OCI-LY3 (cell line): ENCODE measurements at regions not wholly inside any gene's neighbourhood (a gene's known extent, or its start where the extent isn't known, plus 50 kb on each side); places are given as distances from the start of the nearest gene placed in this dataset.

ENCODE experiments used
- H2AFZ ChIP-seq: fragments of 200-600, 300-600 bp; shearing (Covaris generic); 2 replicates; pipeline ENCODE4 v1.6.0; 2014; ENCODE audit warnings: antibody characterized with exemption, low read depth, low read length
- H3K27ac ChIP-seq: fragments of 200-600, 300-600 bp; sonication (generic); 2 replicates; pipeline ENCODE4 v1.5.1; 2014; ENCODE audit warnings: mild to moderate bottlenecking, low read length, moderate library complexity, mixed read lengths
- H3K27me3 ChIP-seq: fragments of 200-600, 300-600 bp; sonication (generic); 2 replicates; pipeline ENCODE4 v1.6.1; 2014; ENCODE audit warnings: low read depth, low read length, mixed read lengths
- H3K36me3 ChIP-seq: fragments of 200-600, 300-600 bp; sonication (generic); replicated peaks from 2 replicates; pipeline ENCODE3; 2014; ENCODE audit warnings: low read depth, low read length, mixed read lengths
- H3K4me1 ChIP-seq: fragments of 300-600, 200-600 bp; sonication (generic); 2 replicates; pipeline ENCODE4 v1.6.1; 2014; ENCODE audit warnings: low read length, mixed read lengths
- H3K4me2 ChIP-seq: fragments of 200-600, 300-600 bp; sonication (generic); 2 replicates; pipeline ENCODE4 v1.6.1; 2014; ENCODE audit warnings: low read length, mixed read lengths
- H3K4me3 ChIP-seq: fragments of 300-600, 200-600 bp; sonication (generic); 2 replicates; pipeline ENCODE4 v1.5.1; 2014; ENCODE audit warnings: antibody characterized with exemption, mild to moderate bottlenecking, low read length, moderate library complexity
- H3K79me2 ChIP-seq: fragments of 300-600, 200-600 bp; shearing (Covaris generic); 2 replicates; pipeline ENCODE4 v1.6.1; 2014; ENCODE audit warnings: mild to moderate bottlenecking, low read length, mixed read lengths
- H3K9ac ChIP-seq: fragments of 300-600, 200-600 bp; shearing (Covaris generic); 2 replicates; pipeline ENCODE4 v1.6.0; 2014; ENCODE audit warnings: mild to moderate bottlenecking, low read length, moderate library complexity
- H3K9me3 ChIP-seq: fragments of 200-600, 300-600 bp; shearing (Covaris generic); 2 replicates; pipeline ENCODE4 v1.6.1; 2014; ENCODE audit warnings: low read length, mixed read lengths; ENCODE audit not compliant: insufficient read depth
- H4K20me1 ChIP-seq: fragments of 200-600, 300-600 bp; sonication (generic); 2 replicates; pipeline ENCODE4 v1.6.1; 2016; ENCODE audit warnings: low read length, mixed read lengths; ENCODE audit not compliant: insufficient read depth
- CTCF ChIP-seq: fragments of 200-600, 300-600 bp; sonication (generic); IDR thresholded peaks from 2 replicates; pipeline ENCODE4 v1.5.1; 2014; ENCODE audit warnings: antibody characterized with exemption, low read length, low read depth
- EZH2phosphoT487 ChIP-seq: fragments of 200-600 bp; shearing (Covaris generic); IDR thresholded peaks from 2 replicates; pipeline ENCODE4 v1.6.1; 2018; ENCODE audit warnings: antibody characterized with exemption, mixed run types, low read depth

GRCh38 chr13:74511523-74511922, 377.3 kb upstream of the KLF12 start:
- no peaks in the 10 kb centered on the region for H3K79me2 ChIP-seq

GRCh38 chr13:74487091-74487722, 353.0 kb upstream of the KLF12 start:
- no peak for TF ChIP-seq CTCF
- TF ChIP-seq EZH2phosphoT487 = no peak
- H3K27me3 ChIP-seq = no peaks in the 10 kb centered on the region

More at GRCh38 chr13:74511523-74511922, 377.3 kb upstream of the KLF12 start:
- Histone ChIP-seq H3K36me3 (no peaks in the 10 kb centered on the region), H3K9me3 (no peaks in the 10 kb centered on the region), H3K27ac (no peak overlapping the region), H4K20me1 (no peaks in the 10 kb centered on the region), H3K4me3 (no peak overlapping the region), H3K4me1 (no peaks in the 10 kb centered on the region), H3K4me2 (no peak overlapping the region), H3K9ac (no peak overlapping the region), H2AFZ (no peak overlapping the region), H3K27me3 (no peaks in the 10 kb centered on the region)
- TF ChIP-seq EZH2phosphoT487 = no peak
- TF ChIP-seq CTCF = no peak

GRCh38 chr13:74485757-74486156, 351.6 kb upstream of the KLF12 start:
- no peak overlapping the region for H3K9ac ChIP-seq
- no peak overlapping the region for H3K4me3 ChIP-seq
- TF ChIP-seq EZH2phosphoT487 (no peak), CTCF (no peak)
- H3K4me2 ChIP-seq = no peak overlapping the region
- H3K36me3 ChIP-seq = no peaks in the 10 kb centered on the region
- no peak overlapping the region for H3K27ac ChIP-seq
- peaks cover 5% of the 10 kb centered on the region for H3K4me1 ChIP-seq
- no peaks in the 10 kb centered on the region for H3K79me2 ChIP-seq
- H3K27me3 ChIP-seq = no peaks in the 10 kb centered on the region
- no peak overlapping the region for H2AFZ ChIP-seq
- H3K9me3 ChIP-seq = no peaks in the 10 kb centered on the region
- no peaks in the 10 kb centered on the region for H4K20me1 ChIP-seq

More at GRCh38 chr13:74487091-74487722, 353.0 kb upstream of the KLF12 start:
- Histone ChIP-seq H3K9ac (no peak overlapping the region), H3K4me2 (no peak overlapping the region), H2AFZ (no peak overlapping the region), H3K36me3 (no peaks in the 10 kb centered on the region), H3K4me3 (no peak overlapping the region), H3K27ac (no peak overlapping the region), H3K4me1 (peaks cover 5% of the 10 kb centered on the region), H4K20me1 (no peaks in the 10 kb centered on the region), H3K79me2 (no peaks in the 10 kb centered on the region), H3K9me3 (no peaks in the 10 kb centered on the region)

- Histone ChIP-seq H3K36me3 (no peaks in the 10 kb centered on the region), H3K4me1 (peaks cover 12% of the 10 kb centered on the region; the same call in 1 of the 2 replicates), H3K4me3 (no peak overlapping the region), H3K9me3 (no peaks in the 10 kb centered on the region), H2AFZ (no peak overlapping the region), H4K20me1 (no peaks in the 10 kb centered on the region), H3K4me2 (no peak overlapping the region), H3K79me2 (no peaks in the 10 kb centered on the region), H3K27me3 (no peaks in the 10 kb centered on the region), H3K27ac (no peak overlapping the region), H3K9ac (no peak overlapping the region)
- TF ChIP-seq EZH2phosphoT487 (no peak), CTCF (no peak)
Observed at GRCh38 chr13:74479124-74479523, 344.9 kb upstream of the KLF12 start.
